Glutamatergic neuron (in vitro differentiated cells): ENCODE measurements at regions not wholly inside any gene's neighbourhood (a gene's known extent, or its start where the extent isn't known, plus 50 kb on each side); places are given as distances from the start of the nearest gene placed in this dataset.

Source experiments
- DNase-seq: peaks from one replicate; pipeline ENCODE4 v3.0.0; 2022
- H3K27ac Mint-ChIP-seq: one replicate; pipeline ENCODE4 v1.8.0; 2020; ENCODE audit warnings: mild to moderate bottlenecking, mixed read lengths, inconsistent platforms; ENCODE audit not compliant: unreplicated experiment
- H3K27me3 Mint-ChIP-seq: one replicate; pipeline ENCODE4 v1.8.0; 2020; ENCODE audit warnings: mild to moderate bottlenecking, moderate library complexity, mixed read lengths, inconsistent platforms; ENCODE audit not compliant: unreplicated experiment
- H3K36me3 Mint-ChIP-seq: one replicate; pipeline ENCODE4 v1.8.0; 2020; ENCODE audit warnings: mild to moderate bottlenecking, mixed read lengths, inconsistent platforms; ENCODE audit not compliant: unreplicated experiment
- H3K4me1 Mint-ChIP-seq: one replicate; pipeline ENCODE4 v1.8.0; 2020; ENCODE audit warnings: mild to moderate bottlenecking, low read depth, mixed read lengths, inconsistent platforms; ENCODE audit not compliant: unreplicated experiment
- H3K4me3 Mint-ChIP-seq: one replicate; pipeline ENCODE4 v1.8.0; 2020; ENCODE audit warnings: mild to moderate bottlenecking, mixed read lengths, inconsistent platforms; ENCODE audit not compliant: unreplicated experiment
- H3K9me3 Mint-ChIP-seq: one replicate; pipeline ENCODE4 v1.8.0; 2020; ENCODE audit warnings: mild to moderate bottlenecking, moderate library complexity, mixed read lengths, inconsistent platforms; ENCODE audit not compliant: unreplicated experiment
- TF ChIP-seq, protein P1 (sequence below): fragments of 200-600 bp; sonication (generic); IDR thresholded peaks from one replicate; pipeline ENCODE4 v1.5.0; 2021; ENCODE audit not compliant: partially characterized antibody, unreplicated experiment

DNA sequence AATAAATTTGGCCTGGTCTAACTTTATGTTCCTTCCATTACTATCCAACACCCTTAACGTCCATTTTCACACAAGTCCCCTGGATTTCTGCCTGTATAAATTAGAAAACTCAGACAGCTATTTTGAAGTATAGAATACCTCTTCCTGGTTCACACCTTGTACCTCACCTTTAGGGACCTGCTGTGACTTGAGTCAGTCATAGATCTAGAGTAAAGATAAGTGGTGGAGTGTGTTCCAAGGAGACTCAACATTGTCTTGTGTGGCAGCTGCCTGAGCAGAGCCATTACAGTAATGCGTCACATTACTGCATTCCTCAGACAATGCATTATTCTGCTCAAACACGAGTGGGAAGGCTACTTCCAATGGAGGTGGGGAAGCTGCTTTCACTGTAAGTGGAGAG is 513.9 kb downstream of the ADRA2A start:
- Mint-ChIP-seq H3K27me3 (no peaks in the 10 kb centered on the region), H3K36me3 (no peaks in the 10 kb centered on the region), H3K9me3 (no peaks in the 10 kb centered on the region), H3K4me3 (no peak overlapping the region), H3K4me1 (no peaks in the 10 kb centered on the region), H3K27ac (no peak overlapping the region)
- no peak for DNase-seq
- TF ChIP-seq, protein P1, sequence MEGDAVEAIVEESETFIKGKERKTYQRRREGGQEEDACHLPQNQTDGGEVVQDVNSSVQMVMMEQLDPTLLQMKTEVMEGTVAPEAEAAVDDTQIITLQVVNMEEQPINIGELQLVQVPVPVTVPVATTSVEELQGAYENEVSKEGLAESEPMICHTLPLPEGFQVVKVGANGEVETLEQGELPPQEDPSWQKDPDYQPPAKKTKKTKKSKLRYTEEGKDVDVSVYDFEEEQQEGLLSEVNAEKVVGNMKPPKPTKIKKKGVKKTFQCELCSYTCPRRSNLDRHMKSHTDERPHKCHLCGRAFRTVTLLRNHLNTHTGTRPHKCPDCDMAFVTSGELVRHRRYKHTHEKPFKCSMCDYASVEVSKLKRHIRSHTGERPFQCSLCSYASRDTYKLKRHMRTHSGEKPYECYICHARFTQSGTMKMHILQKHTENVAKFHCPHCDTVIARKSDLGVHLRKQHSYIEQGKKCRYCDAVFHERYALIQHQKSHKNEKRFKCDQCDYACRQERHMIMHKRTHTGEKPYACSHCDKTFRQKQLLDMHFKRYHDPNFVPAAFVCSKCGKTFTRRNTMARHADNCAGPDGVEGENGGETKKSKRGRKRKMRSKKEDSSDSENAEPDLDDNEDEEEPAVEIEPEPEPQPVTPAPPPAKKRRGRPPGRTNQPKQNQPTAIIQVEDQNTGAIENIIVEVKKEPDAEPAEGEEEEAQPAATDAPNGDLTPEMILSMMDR = no peak

DNA sequence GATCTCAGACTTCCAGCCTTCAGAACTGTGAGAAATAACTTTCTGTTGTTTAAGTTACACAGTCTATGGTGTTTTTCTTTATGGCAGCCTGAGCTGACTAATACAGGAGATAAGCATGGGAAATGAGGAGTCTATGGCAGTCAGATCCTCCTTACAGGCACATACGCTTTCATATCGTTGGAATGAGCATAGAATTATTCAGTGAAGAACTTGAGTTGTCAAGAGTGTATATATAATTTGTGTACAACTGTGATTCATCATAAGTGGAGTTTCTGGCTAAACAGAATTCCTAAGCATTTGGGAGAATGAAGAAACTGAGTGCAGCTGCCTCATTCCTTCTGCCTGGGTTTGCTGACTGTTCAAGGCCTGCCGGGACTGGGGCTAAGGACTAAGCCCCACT is 516.7 kb downstream of the ADRA2A start:
- DNase-seq = no peak
- Mint-ChIP-seq H3K4me3 (no peak overlapping the region), H3K9me3 (no peaks in the 10 kb centered on the region), H3K27me3 (no peaks in the 10 kb centered on the region), H3K4me1 (no peaks in the 10 kb centered on the region), H3K27ac (no peak overlapping the region), H3K36me3 (no peaks in the 10 kb centered on the region)
- TF ChIP-seq, protein P1 = no peak

DNA sequence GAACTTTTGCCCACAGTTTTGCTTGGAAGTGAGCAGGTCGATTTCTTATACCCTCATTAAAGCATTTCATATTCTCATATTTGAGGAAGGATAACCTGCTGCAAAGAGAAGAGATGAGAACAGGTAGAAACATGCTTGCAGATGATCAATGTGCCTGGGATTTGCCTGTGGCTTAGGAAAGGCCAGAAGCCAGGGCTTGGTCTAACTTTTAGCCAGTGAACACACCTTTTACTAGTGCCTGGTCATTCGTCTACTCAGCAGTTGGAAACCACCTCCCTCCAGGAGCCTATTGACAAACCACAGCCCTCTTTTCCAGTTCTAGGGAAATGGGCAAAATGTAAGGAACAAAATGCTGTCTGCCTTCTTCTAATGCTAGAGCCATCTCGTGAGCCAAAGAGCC is 518.3 kb downstream of the ADRA2A start:
- Mint-ChIP-seq H3K9me3 (no peaks in the 10 kb centered on the region), H3K27ac (no peak overlapping the region), H3K27me3 (no peaks in the 10 kb centered on the region), H3K4me3 (no peak overlapping the region), H3K4me1 (no peaks in the 10 kb centered on the region), H3K36me3 (no peaks in the 10 kb centered on the region)
- DNase-seq = no peak
- TF ChIP-seq, protein P1 = no peak

DNA sequence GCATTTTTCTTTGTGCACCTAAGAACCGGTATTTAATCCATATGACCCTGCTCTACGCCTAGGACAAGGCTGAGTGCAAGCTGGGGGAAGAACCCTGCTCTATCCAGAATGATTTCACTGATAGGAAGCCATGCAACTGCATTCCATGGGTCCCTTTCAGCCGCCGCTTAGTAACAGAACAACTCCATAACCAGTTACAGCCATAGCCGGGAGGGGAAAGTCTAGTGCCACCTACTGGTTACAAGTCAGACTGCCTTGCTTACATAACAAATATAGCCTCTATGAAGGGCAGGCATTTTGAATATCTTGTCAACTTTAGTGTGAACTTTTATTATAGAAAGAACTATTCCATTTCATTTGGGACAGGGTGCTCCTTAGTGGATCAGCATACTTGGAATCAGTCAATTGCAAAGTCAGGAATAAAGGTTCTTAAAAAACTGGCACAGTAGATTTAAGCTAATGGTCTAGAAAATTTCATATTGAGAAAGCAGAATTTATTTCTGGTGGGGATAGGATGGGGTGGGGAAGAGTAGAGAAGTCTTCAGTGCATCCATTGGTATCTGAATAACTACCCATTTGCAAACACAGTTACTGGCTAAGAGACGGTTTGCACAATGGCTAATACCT is 521.7 kb downstream of the ADRA2A start:
- TF ChIP-seq, protein P1 = peak; percentile 90
- Mint-ChIP-seq H3K9me3 (no peaks in the 10 kb centered on the region), H3K27ac (no peak overlapping the region), H3K27me3 (no peaks in the 10 kb centered on the region), H3K4me1 (no peaks in the 10 kb centered on the region), H3K4me3 (no peak overlapping the region), H3K36me3 (no peaks in the 10 kb centered on the region)
- peak; percentile 55 for DNase-seq

DNA sequence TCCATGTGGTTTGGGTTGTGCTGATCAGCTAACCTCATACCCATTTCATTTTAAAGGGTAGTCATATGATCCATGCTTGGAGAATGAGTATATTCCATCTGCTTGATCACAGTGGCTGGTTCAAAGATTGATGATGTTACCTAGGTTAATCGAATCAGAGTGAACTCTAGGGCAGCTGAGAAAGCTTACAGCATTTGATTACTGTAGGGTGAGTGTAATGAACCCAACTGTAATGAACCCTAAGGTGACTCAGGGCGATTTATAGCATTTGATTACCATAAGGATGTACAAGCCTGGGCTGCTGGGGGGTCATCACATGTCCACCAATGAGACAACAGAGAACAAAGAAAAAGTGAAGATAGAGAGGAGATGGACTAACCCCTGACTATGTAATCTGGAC is 523.1 kb downstream of the ADRA2A start:
- Mint-ChIP-seq H3K9me3 (no peaks in the 10 kb centered on the region), H3K27ac (no peak overlapping the region), H3K27me3 (no peaks in the 10 kb centered on the region), H3K36me3 (no peaks in the 10 kb centered on the region), H3K4me1 (no peaks in the 10 kb centered on the region), H3K4me3 (no peak overlapping the region)
- DNase-seq = no peak
- TF ChIP-seq, protein P1 = no peak
